ENCODE measurements at regions not wholly inside any gene's neighbourhood (a gene's known extent, or its start where the extent isn't known, plus 50 kb on each side); places are given as distances from the start of the nearest gene placed in this dataset.
A peak's percentile ranks its signal among the peaks of the same experiment; 100 is the strongest.

DNA sequence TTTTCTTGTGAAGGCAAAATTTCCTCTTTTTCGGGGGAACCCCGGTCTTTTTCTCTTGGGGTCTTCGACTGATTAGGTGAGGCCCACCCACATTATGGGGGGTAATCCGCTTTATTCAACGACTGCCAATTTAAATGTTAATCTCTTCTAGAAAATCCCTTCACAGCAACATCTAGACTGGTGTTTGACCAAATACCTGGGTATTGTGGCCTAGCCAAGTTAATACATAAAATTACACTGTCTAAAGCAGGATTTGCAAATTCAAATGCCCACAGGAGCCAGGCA, 170.0 kb upstream of the FOXN3 start:
- TF ChIP-seq, protein P1, sequence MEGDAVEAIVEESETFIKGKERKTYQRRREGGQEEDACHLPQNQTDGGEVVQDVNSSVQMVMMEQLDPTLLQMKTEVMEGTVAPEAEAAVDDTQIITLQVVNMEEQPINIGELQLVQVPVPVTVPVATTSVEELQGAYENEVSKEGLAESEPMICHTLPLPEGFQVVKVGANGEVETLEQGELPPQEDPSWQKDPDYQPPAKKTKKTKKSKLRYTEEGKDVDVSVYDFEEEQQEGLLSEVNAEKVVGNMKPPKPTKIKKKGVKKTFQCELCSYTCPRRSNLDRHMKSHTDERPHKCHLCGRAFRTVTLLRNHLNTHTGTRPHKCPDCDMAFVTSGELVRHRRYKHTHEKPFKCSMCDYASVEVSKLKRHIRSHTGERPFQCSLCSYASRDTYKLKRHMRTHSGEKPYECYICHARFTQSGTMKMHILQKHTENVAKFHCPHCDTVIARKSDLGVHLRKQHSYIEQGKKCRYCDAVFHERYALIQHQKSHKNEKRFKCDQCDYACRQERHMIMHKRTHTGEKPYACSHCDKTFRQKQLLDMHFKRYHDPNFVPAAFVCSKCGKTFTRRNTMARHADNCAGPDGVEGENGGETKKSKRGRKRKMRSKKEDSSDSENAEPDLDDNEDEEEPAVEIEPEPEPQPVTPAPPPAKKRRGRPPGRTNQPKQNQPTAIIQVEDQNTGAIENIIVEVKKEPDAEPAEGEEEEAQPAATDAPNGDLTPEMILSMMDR (IDR thresholded peaks at IDR 0.05; ENCODE audit: partially characterized antibody, unreplicated experiment) = no peak
- Mint-ChIP-seq H3K27me3 (ENCODE audit: unreplicated experiment) (peaks cover 2% of the 10 kb centered on the region), H3K4me1 (ENCODE audit: low read depth, unreplicated experiment) (peaks cover 14% of the 10 kb centered on the region), H3K4me3 (ENCODE audit: unreplicated experiment) (no peak overlapping the region), H3K9me3 (ENCODE audit: unreplicated experiment) (peaks cover 2% of the 10 kb centered on the region), H3K27ac (ENCODE audit: unreplicated experiment) (no peak overlapping the region), H3K36me3 (ENCODE audit: unreplicated experiment) (peaks cover 9% of the 10 kb centered on the region)
- DNase-seq = no peak

DNA sequence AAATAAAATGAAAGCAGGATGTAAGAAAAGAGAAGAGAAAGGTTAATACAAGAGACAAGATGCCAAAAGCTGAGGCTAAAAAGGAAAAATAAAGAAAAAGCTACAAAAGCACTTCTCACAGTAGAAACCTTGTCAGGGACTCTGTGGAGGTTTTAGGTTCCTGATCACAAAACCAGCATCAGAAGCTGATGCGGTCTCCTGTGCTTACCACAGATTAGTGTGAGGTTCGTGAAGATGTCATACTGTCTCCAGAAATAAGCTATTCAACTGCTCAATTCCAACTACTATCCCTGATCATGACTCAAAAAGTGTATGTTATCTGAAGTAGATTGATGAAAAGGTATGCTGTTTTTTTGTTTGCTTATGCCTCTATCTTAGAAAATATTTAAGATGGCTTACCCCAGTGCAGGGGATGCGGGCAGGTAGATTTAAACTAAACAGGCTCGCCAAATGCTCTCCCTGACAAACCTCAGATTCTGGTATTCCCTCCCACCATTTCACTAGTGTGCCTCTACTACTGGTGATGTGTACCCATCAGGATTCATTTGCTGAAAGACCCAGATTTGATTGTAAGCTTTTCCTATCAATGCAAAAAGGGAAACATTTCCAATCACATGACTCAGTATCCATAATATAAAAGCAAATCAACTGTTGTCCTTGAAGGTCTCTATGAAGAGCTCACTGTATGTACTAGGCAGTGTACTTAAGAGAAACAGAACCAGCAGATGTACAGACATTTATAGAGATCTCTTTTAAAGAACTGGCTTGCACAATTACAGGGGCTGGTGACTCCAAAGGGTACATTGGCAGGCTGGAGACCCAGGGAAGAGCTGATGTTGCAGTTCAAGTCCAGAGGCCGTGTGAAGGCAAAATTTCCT, 169.5 kb upstream of the FOXN3 start:
- TF ChIP-seq, protein P1 (IDR thresholded peaks at IDR 0.05; ENCODE audit: partially characterized antibody, unreplicated experiment) = no peak
- Mint-ChIP-seq H3K27ac (ENCODE audit: unreplicated experiment) (no peak overlapping the region), H3K4me3 (ENCODE audit: unreplicated experiment) (no peak overlapping the region), H3K36me3 (ENCODE audit: unreplicated experiment) (peaks cover 7% of the 10 kb centered on the region), H3K4me1 (ENCODE audit: low read depth, unreplicated experiment) (peaks cover 14% of the 10 kb centered on the region), H3K9me3 (ENCODE audit: unreplicated experiment) (peaks cover 2% of the 10 kb centered on the region), H3K27me3 (ENCODE audit: unreplicated experiment) (peaks cover 2% of the 10 kb centered on the region)
- DNase-seq = no peak

DNA sequence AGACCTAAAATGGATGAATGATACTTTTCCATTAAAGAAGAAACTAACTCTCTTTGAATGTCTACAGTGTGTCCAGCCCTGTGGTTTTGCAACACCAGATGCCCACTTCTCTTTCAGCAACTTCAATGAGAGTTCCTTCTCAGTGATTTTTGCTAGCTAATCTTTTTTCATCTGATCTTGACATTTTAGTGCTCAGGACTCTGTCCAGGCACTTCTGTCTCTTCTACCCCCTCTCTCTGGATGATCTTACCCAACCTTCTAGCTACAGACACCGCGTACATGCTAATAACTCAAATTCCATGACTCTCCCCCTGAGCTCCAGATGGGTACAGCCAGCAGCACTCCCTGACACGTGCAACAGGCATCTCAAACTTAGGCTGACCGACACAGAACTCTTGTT, 161.1 kb upstream of the FOXN3 start:
- no peak for DNase-seq
- Mint-ChIP-seq H3K9me3 (ENCODE audit: unreplicated experiment) (peaks cover 4% of the 10 kb centered on the region), H3K36me3 (ENCODE audit: unreplicated experiment) (peaks cover 4% of the 10 kb centered on the region), H3K4me3 (ENCODE audit: unreplicated experiment) (no peak overlapping the region), H3K27ac (ENCODE audit: unreplicated experiment) (no peak overlapping the region), H3K4me1 (ENCODE audit: low read depth, unreplicated experiment) (peaks cover 23% of the 10 kb centered on the region), H3K27me3 (ENCODE audit: unreplicated experiment) (peaks cover 3% of the 10 kb centered on the region)
- TF ChIP-seq, protein P1 (IDR thresholded peaks at IDR 0.05; ENCODE audit: partially characterized antibody, unreplicated experiment) = no peak

DNA sequence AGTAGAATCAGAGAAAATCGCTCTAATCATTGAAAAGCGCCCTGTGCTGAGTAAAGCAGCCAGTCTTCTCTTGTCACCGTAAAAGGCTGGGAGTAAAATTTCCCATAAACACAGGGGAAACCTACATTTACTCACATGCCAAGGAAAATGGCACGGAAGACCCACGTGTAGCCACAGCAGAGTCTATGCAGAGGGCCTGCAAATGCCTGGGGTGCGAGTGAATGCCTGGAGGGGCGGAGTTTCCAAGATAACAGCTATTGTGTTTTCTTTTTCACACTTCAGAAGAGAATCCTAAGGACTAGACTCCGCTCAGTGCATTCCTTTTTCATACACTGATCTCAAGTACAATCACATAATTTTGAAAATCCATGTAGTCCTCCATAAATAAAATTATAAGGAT, 159.9 kb upstream of the FOXN3 start:
- Mint-ChIP-seq H3K27ac (ENCODE audit: unreplicated experiment) (peak overlapping the region; percentile 69), H3K36me3 (ENCODE audit: unreplicated experiment) (peaks cover 1% of the 10 kb centered on the region), H3K4me3 (ENCODE audit: unreplicated experiment) (peak overlapping the region; percentile 30), H3K4me1 (ENCODE audit: low read depth, unreplicated experiment) (peaks cover 32% of the 10 kb centered on the region), H3K9me3 (ENCODE audit: unreplicated experiment) (peaks cover 4% of the 10 kb centered on the region), H3K27me3 (ENCODE audit: unreplicated experiment) (peaks cover 5% of the 10 kb centered on the region)
- TF ChIP-seq, protein P1 (IDR thresholded peaks at IDR 0.05; ENCODE audit: partially characterized antibody, unreplicated experiment) = no peak
- peak; percentile 22 for DNase-seq

DNA sequence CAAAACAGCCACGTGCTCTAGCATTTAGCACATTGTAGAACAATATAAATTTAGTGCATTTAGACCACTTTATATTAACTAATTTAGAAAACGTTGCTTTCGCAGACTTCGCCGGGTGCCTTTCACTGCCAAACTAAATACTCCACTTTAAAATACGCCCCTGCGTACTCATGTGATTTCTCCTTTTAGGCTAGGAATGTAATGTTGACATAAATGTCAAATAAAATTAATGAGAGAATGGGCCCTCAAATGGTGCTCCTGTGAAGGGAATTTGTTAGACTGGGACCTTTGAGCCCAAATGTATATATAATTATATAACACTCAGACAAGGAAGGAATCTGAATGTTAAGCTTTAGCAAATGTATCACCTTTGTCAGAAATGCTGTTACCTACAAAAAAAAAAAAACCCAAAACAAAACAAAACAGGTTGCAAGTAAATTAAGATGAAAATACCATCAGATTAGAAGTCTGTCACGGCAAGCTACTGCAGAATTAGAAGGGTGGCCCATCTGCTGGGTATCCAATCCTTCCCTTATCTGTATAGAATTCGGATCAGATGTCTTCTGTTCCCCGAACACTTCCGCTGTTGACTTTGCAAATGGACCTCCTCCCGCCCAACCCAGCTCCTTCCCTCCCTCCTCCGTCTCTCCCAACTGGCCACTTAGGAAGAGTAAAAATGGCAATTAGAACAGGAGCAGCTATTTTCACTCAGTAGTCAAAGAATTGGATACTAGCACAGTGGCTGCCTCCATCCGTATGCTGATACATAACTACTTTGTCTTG, 159.3 kb upstream of the FOXN3 start:
- DNase-seq = peak; percentile 38
- TF ChIP-seq, protein P1 (IDR thresholded peaks at IDR 0.05; ENCODE audit: partially characterized antibody, unreplicated experiment) = no peak
- Mint-ChIP-seq H3K36me3 (ENCODE audit: unreplicated experiment) (no peaks in the 10 kb centered on the region), H3K9me3 (ENCODE audit: unreplicated experiment) (peaks cover 4% of the 10 kb centered on the region), H3K27me3 (ENCODE audit: unreplicated experiment) (peaks cover 5% of the 10 kb centered on the region), H3K27ac (ENCODE audit: unreplicated experiment) (peak overlapping the region; percentile 69), H3K4me1 (ENCODE audit: low read depth, unreplicated experiment) (peaks cover 32% of the 10 kb centered on the region), H3K4me3 (ENCODE audit: unreplicated experiment) (peak overlapping the region; percentile 30)

All from glutamatergic neuron (in vitro differentiated cells).